IMR-90 (cell line): ENCODE measurements at regions not wholly inside any gene's neighbourhood (a gene's known extent, or its start where the extent isn't known, plus 50 kb on each side); places are given as distances from the start of the nearest gene placed in this dataset.

ENCODE experiments used
- ATAC-seq: fragments of 200-7000 bp; cut with Tn5 transposase; 2 replicates; pipeline ENCODE4 v1.9.1; 2020; ENCODE audit warnings: low read depth, mild to moderate bottlenecking, moderate library complexity
- BruUV-seq: library from RNA; stranded (reverse); fragments of 400-500 nt; replicated peaks from 2 replicates; lab custom pipeline; 2021; lab: Mats Ljungman, UMichigan
- CTCF ChIA-PET: fragments of 300-600 bp; formaldehyde crosslinking; extraction: SDS; loops from one replicate; lab custom pipeline; 2021; ENCODE audit warnings: antibody characterized with exemption; lab: Yijun Ruan, JAX
- POLR2A ChIA-PET: fragments of 300-600 bp; sonication (Branson Sonifier 250); formaldehyde crosslinking; loops from one replicate; lab custom pipeline; 2022; ENCODE audit warnings: antibody characterized with exemption; ENCODE audit not compliant: unreplicated experiment; lab: Charles Lee
- DNase-seq: peaks from one replicate; pipeline ENCODE4 v3.0.0; 2013
- H2AFZ ChIP-seq: replicated peaks from 2 replicates; pipeline ENCODE3; 2013; ENCODE audit warnings: low read length, mild to moderate bottlenecking; ENCODE audit not compliant: poor library complexity
- H2AK5ac ChIP-seq: 2 replicates; pipeline ENCODE4 v1.6.1; 2013; ENCODE audit warnings: low read depth, low read length, inconsistent platforms
- H2AK9ac ChIP-seq: replicated peaks from 2 replicates; pipeline ENCODE3; 2013; ENCODE audit warnings: mild to moderate bottlenecking, low read depth, low read length, moderate library complexity; ENCODE audit not compliant: poor library complexity
- H2BK120ac ChIP-seq: 2 replicates; pipeline ENCODE4 v1.6.1; 2013; ENCODE audit warnings: low read depth, low read length, inconsistent platforms
- H2BK15ac ChIP-seq: 3 replicates; pipeline ENCODE4 v1.6.1; 2013; ENCODE audit warnings: low read depth, low read length, inconsistent platforms
- H2BK20ac ChIP-seq: 2 replicates; pipeline ENCODE4 v1.6.1; 2013; ENCODE audit warnings: low read depth, mild to moderate bottlenecking, inconsistent platforms, low read length, moderate library complexity
- H2BK5ac ChIP-seq: 2 replicates; pipeline ENCODE4 v1.6.1; 2013; ENCODE audit warnings: mild to moderate bottlenecking, low read depth, low read length, inconsistent platforms; ENCODE audit not compliant: poor library complexity, severe bottlenecking
- H3K14ac ChIP-seq: replicated peaks from 2 replicates; pipeline ENCODE4 v1.6.1; 2013; ENCODE audit warnings: low read depth, low read length, inconsistent platforms
- H3K18ac ChIP-seq: 2 replicates; pipeline ENCODE4 v1.6.1; 2013; ENCODE audit warnings: low read depth, low read length, control low read depth
- H3K23ac ChIP-seq: 2 replicates; pipeline ENCODE4 v1.6.1; 2013; ENCODE audit warnings: low read depth, low read length, inconsistent platforms
- H3K27ac ChIP-seq: 2 replicates; pipeline ENCODE4 v1.5.1; 2013; ENCODE audit warnings: mild to moderate bottlenecking, control low read depth, low read length; ENCODE audit not compliant: insufficient read depth
- H3K27me3 ChIP-seq: 2 replicates; pipeline ENCODE4 v1.6.1; 2013; ENCODE audit warnings: low read length; ENCODE audit not compliant: control insufficient read depth, insufficient read depth
- H3K36me3 ChIP-seq: 2 replicates; pipeline ENCODE4 v1.6.1; 2013; ENCODE audit warnings: low read length, mixed read lengths; ENCODE audit not compliant: control insufficient read depth, insufficient read depth
- H3K4ac ChIP-seq: 2 replicates; pipeline ENCODE4 v1.6.1; 2013; ENCODE audit warnings: low read depth, low read length, inconsistent platforms
- H3K4me1 ChIP-seq: 2 replicates; pipeline ENCODE4 v1.6.1; 2013; ENCODE audit warnings: low read length, mixed read lengths; ENCODE audit not compliant: control insufficient read depth, insufficient read depth
- H3K4me2 ChIP-seq: 2 replicates; pipeline ENCODE4 v1.6.1; 2013; ENCODE audit warnings: low read depth, mild to moderate bottlenecking, control low read depth, low read length, moderate library complexity
- H3K4me3 ChIP-seq: 2 replicates; pipeline ENCODE4 v1.5.1; 2013; ENCODE audit warnings: low read depth, mild to moderate bottlenecking, control low read depth, low read length, moderate library complexity; ENCODE audit not compliant: insufficient read depth
- H3K56ac ChIP-seq: 2 replicates; pipeline ENCODE4 v1.6.1; 2013; ENCODE audit warnings: low read length, inconsistent platforms; ENCODE audit not compliant: insufficient read depth; ENCODE audit errors: extremely low read depth
- H3K79me1 ChIP-seq, 2 experiments: 2 replicates each; pipeline ENCODE4 v1.6.1; 2013; ENCODE audit warnings: low read length in 2 of 2, inconsistent platforms in 1 of 2, low read depth in 1 of 2
- H3K9ac ChIP-seq: 2 replicates; pipeline ENCODE4 v1.6.1; 2013; ENCODE audit warnings: low read depth, low read length, control low read depth
- H3K9me1 ChIP-seq: 2 replicates; pipeline ENCODE4 v1.6.1; 2013; ENCODE audit warnings: low read length, inconsistent platforms; ENCODE audit not compliant: insufficient read depth
- H3K9me3 ChIP-seq: 2 replicates; pipeline ENCODE4 v1.6.1; 2013; ENCODE audit warnings: low read length; ENCODE audit not compliant: control insufficient read depth, insufficient read depth
- H4K20me1 ChIP-seq: 2 replicates; pipeline ENCODE4 v1.6.1; 2013; ENCODE audit warnings: low read length, inconsistent platforms; ENCODE audit not compliant: insufficient read depth
- H4K5ac ChIP-seq: 2 replicates; pipeline ENCODE4 v1.6.1; 2013; ENCODE audit warnings: mild to moderate bottlenecking, low read depth, low read length, control low read depth
- H4K8ac ChIP-seq, 2 experiments: 2 replicates each; pipeline ENCODE4 v1.6.1; 2013; ENCODE audit warnings: low read depth in 2 of 2, low read length in 2 of 2, control low read depth in 1 of 2, inconsistent platforms in 1 of 2
- H4K91ac ChIP-seq: 2 replicates; pipeline ENCODE4 v1.6.1; 2013; ENCODE audit warnings: low read depth, low read length, inconsistent platforms; ENCODE audit not compliant: insufficient read depth
- CEBPB ChIP-seq: IDR thresholded peaks from 2 replicates; pipeline ENCODE4 v1.6.1; 2012; ENCODE audit warnings: low read depth, low read length, improper control_type of control experiment
- MAZ ChIP-seq: IDR thresholded peaks from 2 replicates; pipeline ENCODE4 v1.6.1; 2012; ENCODE audit warnings: low read depth, mild to moderate bottlenecking, low read length, improper control_type of control experiment, moderate library complexity, borderline replicate concordance
- RAD21 ChIP-seq: IDR thresholded peaks from 2 replicates; pipeline ENCODE4 v1.6.1; 2012; ENCODE audit warnings: low read length, improper control_type of control experiment
- WGBS, 2 experiments: methylation state at CpG; one replicate each; pipeline versions ENCODE4 v1.1.5 to v1.1.7; 2013; ENCODE audit warnings: missing lambda C conversion rate in 2 of 2; ENCODE audit not compliant: insufficient read length in 1 of 2; ENCODE audit errors: extremely low coverage in 2 of 2; 5-methylcytosine and 5-hydroxymethylcytosine counted together
- dilution Hi-C: fragments of 300-500 bp; cut with HindIII; formaldehyde crosslinking; loops from one replicate; pipeline ENCODE4 v1.14.3; 2018; ENCODE audit warnings: low sequenced_read_pairs; ENCODE audit not compliant: unreplicated experiment
- in situ Hi-C: fragments of 300-500 bp; cut with MboI; formaldehyde crosslinking; loops from 3 replicates; pipeline ENCODE4 v1.14.3; 2019; ENCODE audit warnings: low sequenced_read_pairs, inconsistent platforms, mixed read lengths
- intact Hi-C: fragments of 100-400 bp; cut with micrococcal nuclease; formaldehyde crosslinking; loops from 2 replicates; pipeline ENCODE4 v1.10.0; 2022

DNA sequence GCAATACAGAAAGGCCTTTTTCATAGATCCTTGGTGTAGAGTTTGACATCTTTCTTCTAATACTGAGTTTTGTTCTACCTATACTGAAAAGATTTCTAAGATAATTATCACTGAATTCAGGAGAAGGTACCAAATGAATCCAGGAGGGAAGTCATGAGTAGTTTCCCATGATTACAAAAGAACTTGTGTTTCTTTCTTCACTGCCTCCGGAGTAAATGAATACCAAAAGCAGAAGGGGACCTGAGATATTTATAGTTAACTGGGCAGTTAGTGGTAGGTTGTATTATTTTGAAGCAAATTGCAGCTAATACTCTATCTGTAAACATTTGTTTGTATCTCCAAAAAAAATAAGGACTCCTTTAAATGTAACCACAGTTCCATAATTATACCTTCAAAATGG lies 175.4 kb downstream of the SUCNR1 start:
- no peak overlapping the region for H2AK9ac ChIP-seq
- no peak overlapping the region for H2BK5ac ChIP-seq
- intact Hi-C loops (no loop called here), dilution Hi-C loops (no loop called here), in situ Hi-C loops (no loop called here)
- H3K4ac ChIP-seq: no peak overlapping the region
- CTCF ChIA-PET: interaction anchor here (0.6 kb wide), 1 partner anchor 27 kb away, joined by 5 read pairs; no protein-coding TSS in a partner anchor
- no peak overlapping the region for H3K14ac ChIP-seq
- no peak for DNase-seq
- TF ChIP-seq MAZ (no peak), CEBPB (no peak), RAD21 (no peak)
- no peak overlapping the region for H3K9ac ChIP-seq
- H3K56ac ChIP-seq: no peak overlapping the region
- H3K27ac ChIP-seq: no peak overlapping the region
- H3K4me3 ChIP-seq: no peak overlapping the region
- H2BK120ac ChIP-seq: no peak overlapping the region
- H2BK15ac ChIP-seq: no peak overlapping the region
- H3K36me3 ChIP-seq: no peaks in the 10 kb centered on the region
- H3K27me3 ChIP-seq: no peaks in the 10 kb centered on the region
- no peak overlapping the region for H3K4me2 ChIP-seq
- H2BK20ac ChIP-seq: no peak overlapping the region
- no peak overlapping the region for H3K18ac ChIP-seq
- no TSS peak for BruUV-seq
- H3K9me3 ChIP-seq: no peaks in the 10 kb centered on the region
- H3K79me1 ChIP-seq: no peaks in the 10 kb centered on the region
- no peaks in the 10 kb centered on the region for H4K20me1 ChIP-seq
- peaks cover 4% of the 10 kb centered on the region for H3K9me1 ChIP-seq
- no peak overlapping the region for H2AFZ ChIP-seq
- no peak overlapping the region for H3K23ac ChIP-seq
- H2AK5ac ChIP-seq: no peak overlapping the region
- no peak overlapping the region for H4K8ac ChIP-seq
- no peak overlapping the region for H4K91ac ChIP-seq
- POLR2A ChIA-PET: no interaction called here
- no peak overlapping the region for H4K5ac ChIP-seq
- no peak for ATAC-seq
- H3K4me1 ChIP-seq: peaks cover 9% of the 10 kb centered on the region
- no CpG with 5 or more reads among the region's 1 CpG for WGBS, 2 experiments
